Adrenal gland (tissue), 9 donors: ENCODE measurements at regions not wholly inside any gene's neighbourhood (a gene's known extent, or its start where the extent isn't known, plus 50 kb on each side); places are given as distances from the start of the nearest gene placed in this dataset.
"Not testable (repeated sequence)": the region's sequence is repeated elsewhere in the genome, so short reads cannot be mapped to it uniquely, and the experiment has no call there.

Source experiments
- DNase-seq, 7 donors: peaks; one replicate each; pipeline ENCODE4 v3.0.0-alpha.2; 2019 to 2020
- H3K27ac ChIP-seq, 5 donors: fragments of 200-600 bp; sonication (generic) in 4 of 5; 1 replicate in 3 of 5; 2 replicates in 2 of 5; pipeline versions ENCODE4 v1.5.1 to v1.8.0; 2016 to 2020; ENCODE audit warnings: mild to moderate bottlenecking in 1 of 5
- H3K27me3 ChIP-seq: fragments of 200-600 bp; 2 replicates; pipeline ENCODE4 v1.8.0; 2021
- H3K36me3 ChIP-seq, 2 donors: fragments of 200-600 bp; replicated peaks in 1 of 2; 1 replicate in 1 of 2; 2 replicates in 1 of 2; pipeline versions ENCODE4 v1.5.1 to v1.8.0; 2018 to 2022
- H3K4me1 ChIP-seq, 2 donors: fragments of 200-600 bp; replicated peaks in 1 of 2; 1 replicate in 1 of 2; 2 replicates in 1 of 2; pipeline versions ENCODE4 v1.5.1 to v1.8.0; 2018 to 2021
- H3K4me3 ChIP-seq, 4 donors: fragments of 200-600 bp; sonication (generic) in 3 of 4; one replicate each; pipeline ENCODE4 v1.5.1; 2016 to 2018
- H3K9me3 ChIP-seq, 3 donors: fragments of 200-600 bp; sonication (generic) in 1 of 3; replicated peaks in 1 of 3; 1 replicate in 2 of 3; 2 replicates in 1 of 3; pipeline versions ENCODE4 v1.5.1 to v1.8.0; 2016 to 2021
- CTCF ChIP-seq, 6 experiments: fragments of 450-650 bp in 4 of 6; fragments of 200-600 bp in 2 of 6; sonication (generic) in 1 of 6; IDR thresholded peaks; 1 replicate in 5 of 6; 2 replicates in 1 of 6; pipeline versions ENCODE4 v1.5.1 to v1.8.0; 2016 to 2021; ENCODE audit warnings: antibody characterized with exemption in 6 of 6, mild to moderate bottlenecking in 2 of 6, moderate library complexity in 1 of 6
- POLR2A ChIP-seq, 2 donors: fragments of 450-650 bp; IDR thresholded peaks; one replicate each; pipeline ENCODE4 v1.6.1; 2017; ENCODE audit warnings: antibody characterized with exemption in 2 of 2, mild to moderate bottlenecking in 2 of 2, moderate library complexity in 1 of 2
- WGBS, 4 donors: extraction: QIAGEN DNeasy Blood & Tissue Kit in 2 of 4; methylation state at CpG; one replicate each; pipeline versions ENCODE4 v1.1.5 to v1.1.7; 2013 to 2017; 5-methylcytosine and 5-hydroxymethylcytosine counted together
- intact Hi-C, 2 donors: fragments of 100-400 bp; cut with DNase I; formaldehyde crosslinking; loops; one replicate each; pipeline versions ENCODE4 v1.14.1 to v1.15.0; 2022 to 2023
- donor health status: healthy with polysubstance abuse.
- donor health status: Bipolar disorder and iron deficiency.
- donor health status: DM: yes; HTN: yes; CAD: no.
- donor health status: DM: no; HTN: no; CAD: no.
- donor health status: DM: no; HTN: no; CAD: no.

GRCh38 chr1:25117233-25117823, 115.0 kb downstream of the SYF2 start:
- no peaks in the 10 kb centered on the region for H3K4me1 ChIP-seq
- no peaks in the 10 kb centered on the region for H3K9me3 ChIP-seq
- no peaks in the 10 kb centered on the region for H3K27me3 ChIP-seq
- no peak for TF ChIP-seq POLR2A (IDR thresholded peaks at IDR 0.05)
- TF ChIP-seq CTCF (IDR thresholded peaks at IDR 0.05): no peak
- no peak overlapping the region for H3K27ac ChIP-seq
- DNase-seq: no peak
- intact Hi-C loops: no loop called here
- H3K4me3 ChIP-seq: no peak overlapping the region
- WGBS, 4 donors: 55 to 72% (median 66%) methylated on average over 6 to 7 of the region's 7 CpGs
- H3K36me3 ChIP-seq: no peaks in the 10 kb centered on the region

GRCh38 chr1:25116832-25117231, 115.5 kb downstream of the SYF2 start:
- TF ChIP-seq CTCF (IDR thresholded peaks at IDR 0.05): no peak
- no peak for TF ChIP-seq POLR2A (IDR thresholded peaks at IDR 0.05)
- H3K4me3 ChIP-seq: no peak overlapping the region
- H3K9me3 ChIP-seq: no peaks in the 10 kb centered on the region
- H3K27me3 ChIP-seq: no peaks in the 10 kb centered on the region
- intact Hi-C loops: no loop called here
- H3K27ac ChIP-seq: no peak overlapping the region
- no peak for DNase-seq
- H3K4me1 ChIP-seq: no peaks in the 10 kb centered on the region
- H3K36me3 ChIP-seq: no peaks in the 10 kb centered on the region
- WGBS, 4 donors: 85 to 94% (median 90%) methylated on average over 4 of the region's 4 CpGs

GRCh38 chr1:25116117-25116516, 116.2 kb downstream of the SYF2 start:
- H3K36me3 ChIP-seq, H3K27ac ChIP-seq, H3K4me3 ChIP-seq, DNase-seq, intact Hi-C loops, H3K4me1 ChIP-seq, H3K27me3 ChIP-seq, H3K9me3 ChIP-seq: not testable (repeated sequence)
- WGBS, 4 donors: 80 to 90% (median 82%) methylated on average over 6 to 7 of the region's 7 CpGs

GRCh38 chr1:25113731-25114130, 118.6 kb downstream of the SYF2 start:
- Histone ChIP-seq H3K36me3 (no peaks in the 10 kb centered on the region), H3K4me1 (no peaks in the 10 kb centered on the region), H3K27me3 (no peaks in the 10 kb centered on the region), H3K27ac (no peak overlapping the region), H3K9me3 (no peaks in the 10 kb centered on the region), H3K4me3 (no peak overlapping the region)
- 73 to 87% (median 79%) methylated on average over 4 of the region's 4 CpGs for WGBS, 4 donors
- intact Hi-C loops: no loop called here
- no peak for DNase-seq
- TF ChIP-seq CTCF (IDR thresholded peaks at IDR 0.05): no peak
- no peak for TF ChIP-seq POLR2A (IDR thresholded peaks at IDR 0.05)

- no peaks in the 10 kb centered on the region for H3K4me1 ChIP-seq
- H3K4me3 ChIP-seq: no peak overlapping the region
- no peak for TF ChIP-seq POLR2A (IDR thresholded peaks at IDR 0.05)
- no peak for TF ChIP-seq CTCF (IDR thresholded peaks at IDR 0.05)
- H3K27me3 ChIP-seq: no peaks in the 10 kb centered on the region
- H3K9me3 ChIP-seq: no peaks in the 10 kb centered on the region
- H3K36me3 ChIP-seq: no peaks in the 10 kb centered on the region
- no peak overlapping the region for H3K27ac ChIP-seq
- no peak for DNase-seq
- 55 to 74% (median 62%) methylated on average over 3 of the region's 3 CpGs for WGBS, 4 donors
- intact Hi-C loops: no loop called here
Measured at GRCh38 chr1:25113086-25113485, 119.2 kb downstream of the SYF2 start.
